ENCODE measurements at regions not wholly inside any gene's neighbourhood (a gene's known extent, or its start where the extent isn't known, plus 50 kb on each side); places are given as distances from the start of the nearest gene placed in this dataset.
A peak's percentile ranks its signal among the peaks of the same experiment; 100 is the strongest.

DNA sequence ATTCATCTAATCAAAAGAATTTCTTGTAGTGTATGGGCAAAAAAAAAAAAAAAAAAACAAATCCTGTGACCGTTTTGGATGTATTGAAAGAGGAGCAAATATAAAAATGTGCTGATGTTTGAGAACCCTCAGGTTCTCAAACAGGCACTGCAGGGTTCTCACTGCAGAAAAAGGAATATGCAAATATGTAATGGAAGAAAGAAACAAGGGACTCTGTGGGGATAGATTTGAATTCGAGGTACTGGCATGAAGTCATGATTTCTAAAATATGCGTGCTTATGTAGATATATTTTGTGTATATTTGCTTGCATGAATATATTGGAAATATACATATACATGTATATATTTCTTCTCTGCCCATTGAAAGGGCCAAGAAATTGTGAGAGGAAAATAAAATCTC lies 365.0 kb upstream of the RUNX1 start:
- DNase-seq, result no peak
- Histone ChIP-seq H3K4me2 (ENCODE audit: insufficient read depth, insufficient read length, low read length) (no peak overlapping the region), H3K18ac (ENCODE audit: insufficient read length, low read depth, low read length) (no peak overlapping the region), H3K9ac (ENCODE audit: extremely low read depth, insufficient read length, low read length) (no peak overlapping the region), H3K27ac (ENCODE audit: insufficient read length, low read depth, low read length) (no peak overlapping the region), H3K79me2 (ENCODE audit: insufficient read depth, low read length) (no peaks in the 10 kb centered on the region), H3K4me1 (ENCODE audit: insufficient read depth, low read length) (peaks cover 5% of the 10 kb centered on the region; the same call in 1 of the 2 replicates), H2BK20ac (ENCODE audit: low read depth, low read length, poor library complexity, severe bottlenecking) (no peak overlapping the region), H3K79me1 (ENCODE audit: insufficient read depth, low read depth, low read length, poor library complexity, severe bottlenecking) (no peaks in the 10 kb centered on the region), H3K23ac (ENCODE audit: insufficient read length, low read depth, low read length) (no peak overlapping the region), H4K5ac (ENCODE audit: insufficient read length, low read depth, low read length) (no peak overlapping the region), H2AK5ac (ENCODE audit: insufficient read length, low read length) (no peak overlapping the region), H2BK12ac (ENCODE audit: insufficient read length, low read depth, low read length) (no peak overlapping the region), H2BK120ac (ENCODE audit: low read depth, low read length, poor library complexity, severe bottlenecking) (no peak overlapping the region), H3K14ac (ENCODE audit: insufficient read depth, low read length) (no peak overlapping the region), H3K56ac (ENCODE audit: insufficient read length, low read depth, low read length) (no peak overlapping the region), H3T11ph (ENCODE audit: low read length) (no peak overlapping the region), H3K23me2 (ENCODE audit: insufficient read length, low read depth, low read length, poor library complexity, severe bottlenecking) (no peaks in the 10 kb centered on the region), H4K20me1 (ENCODE audit: control insufficient read depth, insufficient read depth, insufficient read length) (no peaks in the 10 kb centered on the region), H3K9me3 (ENCODE audit: control insufficient read depth, low read depth, low read length) (no peaks in the 10 kb centered on the region), H4K91ac (ENCODE audit: insufficient read length, low read depth, low read length) (no peak overlapping the region), H3K27me3 (ENCODE audit: insufficient read depth, low read length) (no peaks in the 10 kb centered on the region), H4K8ac (replicated peaks; ENCODE audit: insufficient read length, low read depth, low read length) (no peak overlapping the region), H2BK15ac (ENCODE audit: low read depth, low read length) (no peak overlapping the region), H2AFZ (ENCODE audit: low read length) (no peak overlapping the region), H2BK5ac (ENCODE audit: insufficient read length, low read length) (no peak overlapping the region), H3K4ac (ENCODE audit: low read depth, low read length) (no peak overlapping the region)
- H3K27me3 Mint-ChIP-seq (ENCODE audit: low read depth), result no peaks in the 10 kb centered on the region
- H3K36me3 Mint-ChIP-seq (ENCODE audit: insufficient read depth in 1 of 3, low read depth in 3 of 3), result no peaks in the 10 kb centered on the region; a peak in 1 of 7 replicates
- no peak overlapping the region for H3K4me3 Mint-ChIP-seq
- no CpG with 5 or more reads among the region's 3 CpGs for WGBS (ENCODE audit: extremely low coverage, insufficient read length, low lambda C conversion rate)
- TF ChIP-seq, protein P1, sequence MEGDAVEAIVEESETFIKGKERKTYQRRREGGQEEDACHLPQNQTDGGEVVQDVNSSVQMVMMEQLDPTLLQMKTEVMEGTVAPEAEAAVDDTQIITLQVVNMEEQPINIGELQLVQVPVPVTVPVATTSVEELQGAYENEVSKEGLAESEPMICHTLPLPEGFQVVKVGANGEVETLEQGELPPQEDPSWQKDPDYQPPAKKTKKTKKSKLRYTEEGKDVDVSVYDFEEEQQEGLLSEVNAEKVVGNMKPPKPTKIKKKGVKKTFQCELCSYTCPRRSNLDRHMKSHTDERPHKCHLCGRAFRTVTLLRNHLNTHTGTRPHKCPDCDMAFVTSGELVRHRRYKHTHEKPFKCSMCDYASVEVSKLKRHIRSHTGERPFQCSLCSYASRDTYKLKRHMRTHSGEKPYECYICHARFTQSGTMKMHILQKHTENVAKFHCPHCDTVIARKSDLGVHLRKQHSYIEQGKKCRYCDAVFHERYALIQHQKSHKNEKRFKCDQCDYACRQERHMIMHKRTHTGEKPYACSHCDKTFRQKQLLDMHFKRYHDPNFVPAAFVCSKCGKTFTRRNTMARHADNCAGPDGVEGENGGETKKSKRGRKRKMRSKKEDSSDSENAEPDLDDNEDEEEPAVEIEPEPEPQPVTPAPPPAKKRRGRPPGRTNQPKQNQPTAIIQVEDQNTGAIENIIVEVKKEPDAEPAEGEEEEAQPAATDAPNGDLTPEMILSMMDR (conservative IDR thresholded peaks at IDR 0.05), result no peak
- H3K9me3 Mint-ChIP-seq, result no peaks in the 10 kb centered on the region; a peak in 3 of 5 replicates
- H3K4me1 Mint-ChIP-seq, result peaks cover 27 to 30% of the 10 kb centered on the region in 2 experiments
- H3K27ac Mint-ChIP-seq, result peak overlapping the region in 1 of 3 experiments; percentile 59; a peak in 2 of 7 replicates

All from H9 (cell line).